ENCODE measurements at regions not wholly inside any gene's neighbourhood (a gene's known extent, or its start where the extent isn't known, plus 50 kb on each side); places are given as distances from the start of the nearest gene placed in this dataset.

DNA sequence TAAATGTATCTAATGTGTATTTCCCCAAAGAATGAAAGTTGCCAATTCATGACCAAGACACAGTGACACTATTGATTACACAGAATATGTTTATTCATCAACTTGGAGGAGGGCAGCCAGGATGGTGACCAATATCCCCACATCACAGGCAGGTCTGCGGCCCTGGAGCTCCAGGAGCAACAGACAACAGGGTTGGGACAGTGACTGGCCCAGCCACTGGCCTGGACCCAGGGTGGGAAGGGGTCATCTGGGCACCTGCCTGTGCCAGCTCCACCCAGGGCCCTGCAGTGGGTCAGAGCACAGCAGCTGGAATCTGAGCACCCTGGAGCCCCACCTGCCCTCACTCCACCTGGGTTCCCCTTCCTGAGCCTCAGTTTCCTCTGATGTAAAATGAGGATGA lies 466.1 kb downstream of the MATN1 start:
- in situ Hi-C loops (cut with HindIII; ENCODE audit: low pct_ligation_motif_present, low sequenced_read_pairs), result no loop called here
- H3K27me3 ChIP-seq (replicated peaks), result no peaks in the 10 kb centered on the region

DNA sequence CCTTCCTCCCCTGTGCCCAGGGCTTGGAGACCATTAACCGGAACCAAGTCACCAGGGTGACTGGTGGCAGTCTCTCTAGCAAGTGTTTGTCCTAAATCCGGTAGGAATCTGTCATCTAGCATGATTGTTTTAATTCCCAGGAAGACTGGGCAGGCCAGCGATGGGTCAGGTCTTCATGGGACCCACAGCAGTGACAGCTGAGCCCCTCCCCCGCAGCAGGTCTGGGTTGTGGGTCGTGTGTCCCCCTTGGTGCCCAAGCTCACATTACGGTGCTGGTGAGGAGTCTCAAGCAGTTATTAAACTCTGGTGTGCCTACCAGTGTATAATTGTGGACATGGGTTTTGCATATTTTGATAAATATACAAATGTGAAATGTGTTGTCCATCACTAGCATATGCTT lies 466.5 kb downstream of the MATN1 start:
- in situ Hi-C loops (cut with HindIII; ENCODE audit: low pct_ligation_motif_present, low sequenced_read_pairs), result no loop called here
- Histone ChIP-seq H3K4me3 (ENCODE audit: low read depth, low read length) (no peak overlapping the region), H3K36me3 (replicated peaks) (no peaks in the 10 kb centered on the region), H3K27me3 (replicated peaks) (no peaks in the 10 kb centered on the region), H3K27ac (no peak overlapping the region)
- no peak for DNase-seq
- TF ChIP-seq, protein P1, sequence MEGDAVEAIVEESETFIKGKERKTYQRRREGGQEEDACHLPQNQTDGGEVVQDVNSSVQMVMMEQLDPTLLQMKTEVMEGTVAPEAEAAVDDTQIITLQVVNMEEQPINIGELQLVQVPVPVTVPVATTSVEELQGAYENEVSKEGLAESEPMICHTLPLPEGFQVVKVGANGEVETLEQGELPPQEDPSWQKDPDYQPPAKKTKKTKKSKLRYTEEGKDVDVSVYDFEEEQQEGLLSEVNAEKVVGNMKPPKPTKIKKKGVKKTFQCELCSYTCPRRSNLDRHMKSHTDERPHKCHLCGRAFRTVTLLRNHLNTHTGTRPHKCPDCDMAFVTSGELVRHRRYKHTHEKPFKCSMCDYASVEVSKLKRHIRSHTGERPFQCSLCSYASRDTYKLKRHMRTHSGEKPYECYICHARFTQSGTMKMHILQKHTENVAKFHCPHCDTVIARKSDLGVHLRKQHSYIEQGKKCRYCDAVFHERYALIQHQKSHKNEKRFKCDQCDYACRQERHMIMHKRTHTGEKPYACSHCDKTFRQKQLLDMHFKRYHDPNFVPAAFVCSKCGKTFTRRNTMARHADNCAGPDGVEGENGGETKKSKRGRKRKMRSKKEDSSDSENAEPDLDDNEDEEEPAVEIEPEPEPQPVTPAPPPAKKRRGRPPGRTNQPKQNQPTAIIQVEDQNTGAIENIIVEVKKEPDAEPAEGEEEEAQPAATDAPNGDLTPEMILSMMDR (IDR thresholded peaks at IDR 0.05; ENCODE audit: low read depth, low read length, missing control alignments), result no peak

More for the DNA sequence above, 466.1 kb downstream of the MATN1 start:
- H3K36me3 ChIP-seq (replicated peaks), result no peaks in the 10 kb centered on the region
- no peak overlapping the region for H3K4me3 ChIP-seq (ENCODE audit: low read depth, low read length)
- DNase-seq, result no peak
- H3K27ac ChIP-seq, result no peak overlapping the region
- TF ChIP-seq, protein P1 (IDR thresholded peaks at IDR 0.05; ENCODE audit: low read depth, low read length, missing control alignments), result no peak

DNA sequence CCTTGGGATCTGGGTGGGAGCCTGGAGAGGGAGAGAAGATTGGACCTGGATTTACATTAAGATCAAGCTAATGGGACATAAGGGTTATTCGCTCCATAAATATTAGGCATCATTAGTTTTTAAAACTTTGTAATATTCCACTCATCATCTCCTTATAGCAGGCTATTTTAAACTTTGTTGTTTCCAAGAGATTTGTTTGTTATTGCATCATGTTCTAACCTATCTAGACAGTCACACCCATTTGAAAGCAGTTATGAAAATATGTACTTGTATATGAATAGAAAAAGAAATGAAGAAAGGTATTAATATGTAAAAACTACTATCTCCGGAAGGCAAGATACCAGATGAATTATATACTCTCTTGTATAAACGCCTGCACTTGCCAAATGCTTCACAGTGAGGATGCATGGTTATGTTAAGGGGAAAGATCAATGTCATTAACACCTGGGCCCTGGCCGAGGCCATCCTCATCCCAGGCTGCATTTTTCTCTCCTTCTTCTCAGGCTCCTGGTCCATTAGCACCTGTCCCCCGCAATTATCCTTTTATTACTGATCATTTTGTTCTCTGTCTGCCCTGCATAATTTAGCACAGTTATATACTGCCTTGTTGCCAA lies 468.2 kb downstream of the MATN1 start:
- H3K27me3 ChIP-seq (replicated peaks), result no peaks in the 10 kb centered on the region
- DNase-seq, result no peak
- H3K27ac ChIP-seq, result no peak overlapping the region
- TF ChIP-seq, protein P1 (IDR thresholded peaks at IDR 0.05; ENCODE audit: low read depth, low read length, missing control alignments), result no peak
- in situ Hi-C loops (cut with HindIII; ENCODE audit: low pct_ligation_motif_present, low sequenced_read_pairs), result no loop called here
- H3K4me3 ChIP-seq (ENCODE audit: low read depth, low read length), result no peak overlapping the region
- H3K36me3 ChIP-seq (replicated peaks), result no peaks in the 10 kb centered on the region

DNA sequence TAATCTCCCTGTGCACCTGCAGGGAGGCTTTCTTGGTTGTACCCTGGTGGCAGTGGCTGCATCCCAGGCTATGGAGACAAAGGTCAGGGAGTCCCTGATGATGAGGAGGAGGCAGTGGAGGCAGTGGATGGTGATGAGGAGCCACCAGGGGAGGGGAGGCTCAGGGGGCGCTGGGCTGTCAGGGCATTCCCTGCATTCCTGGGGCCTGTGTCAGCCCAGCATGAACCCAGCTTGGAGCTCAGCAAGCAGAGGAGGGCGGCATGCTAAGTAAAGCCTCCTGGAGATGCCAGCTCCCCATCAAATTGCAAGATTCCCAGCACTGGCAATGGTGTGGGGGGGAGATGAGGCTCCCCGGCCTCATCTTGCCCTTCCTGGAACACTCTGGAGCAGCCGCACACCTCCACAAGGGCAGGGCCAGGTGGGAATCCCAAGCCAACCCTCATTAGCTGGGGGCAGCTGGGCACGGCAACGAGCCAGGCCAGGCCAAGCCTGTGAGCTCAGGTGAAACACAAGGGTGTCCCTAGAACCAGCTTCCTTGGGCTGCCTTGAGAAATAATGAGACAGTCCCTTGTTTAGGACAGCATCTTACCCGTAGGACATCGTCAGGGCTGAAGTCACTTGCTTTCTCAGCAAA lies 469.5 kb downstream of the MATN1 start:
- in situ Hi-C loops (cut with HindIII; ENCODE audit: low pct_ligation_motif_present, low sequenced_read_pairs), result no loop called here
- TF ChIP-seq, protein P1 (IDR thresholded peaks at IDR 0.05; ENCODE audit: low read depth, low read length, missing control alignments), result no peak
- Histone ChIP-seq H3K27me3 (replicated peaks) (no peaks in the 10 kb centered on the region), H3K4me3 (ENCODE audit: low read depth, low read length) (no peak overlapping the region), H3K27ac (no peak overlapping the region), H3K36me3 (replicated peaks) (no peaks in the 10 kb centered on the region)
- DNase-seq, result no peak

DNA sequence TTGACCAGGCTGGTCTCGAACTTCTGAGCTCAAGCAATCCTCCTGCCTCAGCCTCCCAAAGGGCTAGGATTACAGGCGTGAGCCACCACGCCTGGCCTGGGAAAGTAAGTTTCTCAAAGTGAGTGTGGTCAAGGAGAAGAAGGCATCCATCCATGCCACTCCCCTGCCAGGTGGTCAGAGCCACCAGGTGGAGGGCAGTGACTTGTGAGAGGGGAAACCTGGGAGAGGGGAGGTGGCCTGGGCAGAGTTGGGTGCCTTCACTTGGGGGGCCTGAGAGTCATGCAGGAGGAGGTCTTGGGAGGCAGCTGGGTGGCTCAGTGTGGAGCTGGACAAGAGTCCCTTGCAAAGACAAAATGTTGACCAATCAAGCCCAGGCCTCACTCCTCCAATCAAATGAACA lies 470.0 kb downstream of the MATN1 start:
- Histone ChIP-seq H3K27ac (no peak overlapping the region), H3K4me3 (ENCODE audit: low read depth, low read length) (no peak overlapping the region), H3K36me3 (replicated peaks) (no peaks in the 10 kb centered on the region), H3K27me3 (replicated peaks) (no peaks in the 10 kb centered on the region)
- in situ Hi-C loops (cut with HindIII; ENCODE audit: low pct_ligation_motif_present, low sequenced_read_pairs), result no loop called here
- no peak for DNase-seq
- TF ChIP-seq, protein P1 (IDR thresholded peaks at IDR 0.05; ENCODE audit: low read depth, low read length, missing control alignments), result no peak
